ENCODE measurements at regions not wholly inside any gene's neighbourhood (a gene's known extent, or its start where the extent isn't known, plus 50 kb on each side); places are given as distances from the start of the nearest gene placed in this dataset.

- no peak for DNase-seq (ENCODE audit: missing footprints)
- no peak for ATAC-seq
- intact Hi-C loops (cut with DNase I), result no loop called here
Measured at GRCh38 chr4:12844141-12844540, 640.0 kb downstream of the RAB28 start.

GRCh38 chr4:12827966-12828365 is 656.2 kb downstream of the RAB28 start:
- DNase-seq (ENCODE audit: missing footprints) (no peak), ATAC-seq (no peak)
- intact Hi-C loops (cut with DNase I), result no loop called here

GRCh38 chr4:12791536-12791935 is 692.6 kb downstream of the RAB28 start:
- no peak for DNase-seq (ENCODE audit: missing footprints)
- intact Hi-C loops (cut with DNase I), result no loop called here
- ATAC-seq, result no peak

- ATAC-seq, result no peak
- no peak for DNase-seq (ENCODE audit: missing footprints)
- intact Hi-C loops (cut with DNase I), result no loop called here
Measured at GRCh38 chr4:12787261-12787660, 696.9 kb downstream of the RAB28 start.

- DNase-seq (ENCODE audit: missing footprints), result no peak
- no peak for ATAC-seq
- intact Hi-C loops (cut with DNase I), result no loop called here
Measured at GRCh38 chr4:12778706-12779105, 705.4 kb downstream of the RAB28 start.

- no peak for ATAC-seq
- intact Hi-C loops (cut with DNase I), result no loop called here
- no peak for DNase-seq (ENCODE audit: missing footprints)
Measured at GRCh38 chr4:12778191-12778590, 705.9 kb downstream of the RAB28 start.

GRCh38 chr4:12770351-12770750 is 713.8 kb downstream of the RAB28 start:
- DNase-seq (ENCODE audit: missing footprints) (no peak), ATAC-seq (no peak)
- intact Hi-C loops (cut with DNase I), result no loop called here

- no peak for ATAC-seq
- intact Hi-C loops (cut with DNase I), result no loop called here
- no peak for DNase-seq (ENCODE audit: missing footprints)
Measured at GRCh38 chr4:12761694-12762093, 722.4 kb downstream of the RAB28 start.

GRCh38 chr4:12747154-12747553 is 737.0 kb downstream of the RAB28 start:
- ATAC-seq, result no peak

GRCh38 chr4:12746221-12746620 is 737.9 kb downstream of the RAB28 start:
- intact Hi-C loops (cut with DNase I), result no loop called here
- ATAC-seq (no peak), DNase-seq (ENCODE audit: missing footprints) (no peak)

More at GRCh38 chr4:12747154-12747553, 737.0 kb downstream of the RAB28 start:
- DNase-seq (ENCODE audit: missing footprints), result no peak
- intact Hi-C loops (cut with DNase I), result no loop called here

- no peak for ATAC-seq
- intact Hi-C loops (cut with DNase I), result loop anchor here (5.0 kb wide), 1 partner anchor 813 kb away; no protein-coding TSS in a partner anchor
- no peak for DNase-seq (ENCODE audit: missing footprints)
Measured at GRCh38 chr4:12734586-12734985, 749.6 kb downstream of the RAB28 start.

- no peak for DNase-seq (ENCODE audit: missing footprints)
- intact Hi-C loops (cut with DNase I), result no loop called here
- ATAC-seq, result no peak
Measured at GRCh38 chr4:12729384-12729783, 754.8 kb downstream of the RAB28 start.

GRCh38 chr4:12724510-12724909 is 759.6 kb downstream of the RAB28 start:
- DNase-seq (ENCODE audit: missing footprints) (no peak), ATAC-seq (no peak)
- intact Hi-C loops (cut with DNase I), result no loop called here

GRCh38 chr4:12723849-12724447 is 760.2 kb downstream of the RAB28 start:
- intact Hi-C loops (cut with DNase I), result no loop called here
- ATAC-seq (no peak), DNase-seq (ENCODE audit: missing footprints) (no peak)

- intact Hi-C loops (cut with DNase I), result no loop called here
- ATAC-seq (no peak), DNase-seq (ENCODE audit: missing footprints) (no peak)
Measured at GRCh38 chr4:12716896-12717295, 767.2 kb downstream of the RAB28 start.

GRCh38 chr4:12712648-12713339 is 771.3 kb downstream of the RAB28 start:
- intact Hi-C loops (cut with DNase I), result no loop called here
- ATAC-seq (no peak), DNase-seq (ENCODE audit: missing footprints) (no peak)

GRCh38 chr4:12707381-12708175 is 776.6 kb downstream of the RAB28 start:
- ATAC-seq (no peak), DNase-seq (ENCODE audit: missing footprints) (no peak)
- intact Hi-C loops (cut with DNase I), result no loop called here

GRCh38 chr4:12703036-12703435 is 781.1 kb downstream of the RAB28 start:
- intact Hi-C loops (cut with DNase I), result no loop called here
- DNase-seq (ENCODE audit: missing footprints), result no peak
- no peak for ATAC-seq

GRCh38 chr4:12701384-12701783 is 782.8 kb downstream of the RAB28 start:
- intact Hi-C loops (cut with DNase I), result no loop called here
- no peak for DNase-seq (ENCODE audit: missing footprints)
- ATAC-seq, result no peak

- intact Hi-C loops (cut with DNase I), result no loop called here
- no peak for DNase-seq (ENCODE audit: missing footprints)
- no peak for ATAC-seq
Measured at GRCh38 chr4:12697970-12698369, 786.2 kb downstream of the RAB28 start.
